RWPE2 (cell line): ENCODE measurements at regions not wholly inside any gene's neighbourhood (a gene's known extent, or its start where the extent isn't known, plus 50 kb on each side); places are given as distances from the start of the nearest gene placed in this dataset.

Source experiments
- ATAC-seq: fragments of 200-7000 bp; cut with Tn5 transposase; 3 replicates; pipeline ENCODE4 v1.9.1; 2021; ENCODE audit warnings: low read depth
- DNase-seq: peaks from one replicate; pipeline ENCODE4 v3.0.0-alpha.2; 2020; ENCODE audit warnings: low spot score
- H3K27ac ChIP-seq: fragments of 450-650 bp; 2 replicates; pipeline ENCODE4 v1.5.1; 2017; ENCODE audit warnings: mild to moderate bottlenecking; ENCODE audit not compliant: poor library complexity, severe bottlenecking
- H3K27me3 ChIP-seq: fragments of 250-450 bp; sonication (Bioruptor Pico); 2 replicates; pipeline ENCODE4 v1.5.1; 2021; ENCODE audit warnings: mild to moderate bottlenecking, moderate library complexity; ENCODE audit not compliant: insufficient read depth, poor library complexity, severe bottlenecking
- H3K36me3 ChIP-seq: fragments of 250-450 bp; sonication (Bioruptor Pico); 2 replicates; pipeline ENCODE4 v1.5.1; 2020; ENCODE audit warnings: low read depth, mild to moderate bottlenecking, moderate library complexity
- H3K4me1 ChIP-seq: fragments of 250-450 bp; sonication (Bioruptor Pico); 2 replicates; pipeline ENCODE4 v1.5.1; 2021; ENCODE audit warnings: mild to moderate bottlenecking, moderate library complexity; ENCODE audit not compliant: insufficient read depth, poor library complexity, severe bottlenecking
- H3K4me3 ChIP-seq: fragments of 250-450 bp; sonication (Bioruptor Pico); 2 replicates; pipeline ENCODE4 v1.5.1; 2021; ENCODE audit warnings: mild to moderate bottlenecking, moderate library complexity; ENCODE audit not compliant: severe bottlenecking
- H3K9me3 ChIP-seq: fragments of 250-450 bp; sonication (Bioruptor Pico); 2 replicates; pipeline ENCODE4 v1.5.1; 2021; ENCODE audit warnings: mild to moderate bottlenecking, moderate library complexity; ENCODE audit not compliant: severe bottlenecking
- CTCF ChIP-seq: fragments of 450-650 bp; IDR thresholded peaks from one replicate; pipeline ENCODE4 v1.5.1; 2017; ENCODE audit warnings: mild to moderate bottlenecking, moderate library complexity; ENCODE audit not compliant: poor library complexity, severe bottlenecking

DNA sequence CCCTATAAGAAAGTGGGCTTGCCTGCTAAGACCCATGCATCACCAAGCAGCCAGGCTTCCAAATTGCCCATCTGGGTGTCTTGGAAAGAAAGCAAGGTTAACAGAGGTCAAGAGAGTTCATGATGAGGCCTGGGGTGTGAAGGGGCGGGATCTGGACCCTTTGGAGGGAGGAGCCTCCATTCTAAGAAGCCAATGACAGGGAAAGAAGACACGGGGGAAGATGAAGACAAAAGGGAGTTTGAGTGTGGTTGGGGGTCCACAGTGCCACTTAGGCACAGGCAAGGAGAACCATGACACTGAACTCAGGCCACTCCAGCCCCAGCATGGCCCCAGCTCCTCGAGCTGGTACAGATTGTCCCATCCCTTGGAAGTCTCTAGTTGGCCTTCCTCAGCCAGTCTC, 350.2 kb upstream of the TSHZ3 start:
- Histone ChIP-seq H3K4me3 (no peak overlapping the region), H3K4me1 (no peaks in the 10 kb centered on the region), H3K27me3 (no peaks in the 10 kb centered on the region), H3K36me3 (no peaks in the 10 kb centered on the region), H3K27ac (no peak overlapping the region), H3K9me3 (no peaks in the 10 kb centered on the region)
- DNase-seq (no peak), ATAC-seq (no peak)
- TF ChIP-seq CTCF, result no peak

- no peak for DNase-seq
- H3K4me3 ChIP-seq, result no peak overlapping the region
- no peaks in the 10 kb centered on the region for H3K36me3 ChIP-seq
- no peaks in the 10 kb centered on the region for H3K9me3 ChIP-seq
- no peak for TF ChIP-seq CTCF
- H3K27ac ChIP-seq, result no peak overlapping the region
- no peaks in the 10 kb centered on the region for H3K27me3 ChIP-seq
- H3K4me1 ChIP-seq, result no peaks in the 10 kb centered on the region
- no peak for ATAC-seq
Measured at GRCh38 chr19:31701146-31701545, 351.9 kb upstream of the TSHZ3 start.

- Histone ChIP-seq H3K27me3 (peaks cover 3% of the 10 kb centered on the region), H3K9me3 (no peaks in the 10 kb centered on the region), H3K36me3 (no peaks in the 10 kb centered on the region), H3K4me1 (no peaks in the 10 kb centered on the region), H3K27ac (no peak overlapping the region), H3K4me3 (no peak overlapping the region)
- no peak for DNase-seq
- TF ChIP-seq CTCF, result no peak
- ATAC-seq, result no peak
Measured at GRCh38 chr19:31705656-31706055, 356.4 kb upstream of the TSHZ3 start.

DNA sequence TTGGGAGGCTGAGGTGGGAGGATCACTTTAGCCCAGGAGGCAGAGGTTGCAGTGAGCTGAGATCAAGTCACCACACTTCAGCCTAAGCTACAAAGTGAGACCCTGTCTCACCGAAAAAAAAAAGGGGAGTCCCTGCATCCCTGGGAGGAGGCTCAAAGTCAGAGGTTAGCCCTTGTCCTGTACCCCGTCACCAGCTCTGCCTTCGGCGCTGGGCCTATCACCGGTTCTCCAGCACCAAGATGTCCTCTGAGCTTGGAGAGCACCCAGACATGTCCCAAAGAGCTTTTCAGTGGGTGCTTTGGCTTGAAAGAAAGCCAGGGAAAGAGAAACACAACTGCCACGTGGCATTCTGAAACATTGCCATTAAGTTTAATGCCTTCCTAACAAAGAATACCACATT, 356.9 kb upstream of the TSHZ3 start:
- Histone ChIP-seq H3K27ac (no peak overlapping the region), H3K27me3 (peaks cover 3% of the 10 kb centered on the region), H3K9me3 (no peaks in the 10 kb centered on the region), H3K4me1 (no peaks in the 10 kb centered on the region), H3K4me3 (no peak overlapping the region), H3K36me3 (no peaks in the 10 kb centered on the region)
- no peak for TF ChIP-seq CTCF
- DNase-seq, result no peak
- no peak for ATAC-seq

- no peak overlapping the region for H3K4me3 ChIP-seq
- no peaks in the 10 kb centered on the region for H3K36me3 ChIP-seq
- no peaks in the 10 kb centered on the region for H3K9me3 ChIP-seq
- H3K27me3 ChIP-seq, result peaks cover 3% of the 10 kb centered on the region
- H3K27ac ChIP-seq, result no peak overlapping the region
- no peak for DNase-seq
- H3K4me1 ChIP-seq, result no peaks in the 10 kb centered on the region
- no peak for TF ChIP-seq CTCF
- ATAC-seq, result no peak
Measured at GRCh38 chr19:31706691-31707620, 357.7 kb upstream of the TSHZ3 start.
